T47D (cell line): ENCODE measurements at regions not wholly inside any gene's neighbourhood (a gene's known extent, or its start where the extent isn't known, plus 50 kb on each side); places are given as distances from the start of the nearest gene placed in this dataset.

Experiments used
- DNase-seq, 2 experiments: peaks; one replicate each; pipeline versions ENCODE4 v3.0.0 to v3.0.0-alpha.2; 2011 to 2012; ENCODE audit warnings: low read depth in 1 of 2, low spot score in 1 of 2
- JUND ChIP-seq: IDR thresholded peaks from 2 replicates; pipeline ENCODE4 v1.6.1; 2012; ENCODE audit warnings: low read depth
- in situ Hi-C: cut with HindIII; loops from 2 replicates; pipeline ENCODE4 v1.10.0; 2016; ENCODE audit warnings: low sequenced_read_pairs, low pct_unique_long_range_greater_than_20kb

DNA sequence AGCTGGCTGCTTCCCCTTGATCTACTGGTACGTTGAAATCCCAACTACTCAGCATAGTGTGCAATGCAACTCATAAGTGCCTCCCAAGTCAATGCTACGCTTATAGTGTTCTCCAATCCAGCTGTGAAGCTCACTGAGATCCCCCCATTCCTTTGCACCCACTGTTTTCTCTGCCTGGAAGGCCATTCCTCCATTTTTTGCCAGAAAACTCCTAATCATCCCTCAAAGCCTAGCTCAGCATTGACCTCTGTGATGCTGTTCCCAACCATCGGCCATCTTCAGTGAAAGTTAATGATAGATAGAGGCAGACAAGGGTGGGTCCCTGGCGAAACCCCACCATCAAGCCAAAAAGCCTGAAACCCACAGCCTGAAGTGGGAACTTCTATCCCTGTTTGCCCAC is 211.0 kb downstream of the ENC1 start:
- in situ Hi-C loops, result no loop called here
- TF ChIP-seq JUND, result no peak
- no peak for DNase-seq

DNA sequence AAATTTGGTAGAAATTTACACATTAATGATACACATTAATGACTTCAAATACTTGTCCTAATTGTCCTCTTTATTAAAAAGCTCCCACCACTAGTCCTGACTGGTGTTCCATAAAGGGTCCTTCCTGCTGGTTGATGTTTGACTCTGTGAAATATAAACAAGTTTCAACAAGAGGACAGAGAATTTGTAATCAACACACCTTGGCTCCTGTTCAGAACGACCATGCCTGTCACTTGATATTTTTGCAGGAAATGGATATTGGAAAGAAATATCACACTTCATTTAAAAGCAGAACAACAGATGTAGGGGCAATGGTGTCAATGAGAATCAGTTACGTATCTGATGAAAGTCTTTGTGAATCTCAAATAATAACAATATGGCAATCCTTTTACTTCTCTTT is 211.7 kb downstream of the ENC1 start:
- DNase-seq, result no peak
- TF ChIP-seq JUND, result no peak
- in situ Hi-C loops, result no loop called here

DNA sequence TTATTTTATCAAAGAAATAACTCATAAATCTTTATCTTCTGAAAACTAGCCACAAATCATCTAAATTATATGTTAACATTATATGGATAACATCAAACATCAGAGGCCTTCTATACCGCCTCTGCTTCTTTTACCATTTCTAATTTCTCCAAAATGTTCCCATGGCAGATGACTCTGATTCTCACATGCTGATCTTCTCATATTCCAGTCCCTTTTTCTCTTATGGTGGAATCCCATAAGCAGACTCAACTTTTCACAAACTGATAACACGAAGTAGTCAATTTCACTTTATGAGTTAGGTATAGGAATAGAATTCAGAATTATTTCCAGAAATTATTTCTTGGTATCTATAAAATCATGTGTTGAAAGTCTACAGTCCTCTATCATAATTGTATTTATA is 212.3 kb downstream of the ENC1 start:
- no peak for TF ChIP-seq JUND
- in situ Hi-C loops, result no loop called here
- DNase-seq, result no peak

DNA sequence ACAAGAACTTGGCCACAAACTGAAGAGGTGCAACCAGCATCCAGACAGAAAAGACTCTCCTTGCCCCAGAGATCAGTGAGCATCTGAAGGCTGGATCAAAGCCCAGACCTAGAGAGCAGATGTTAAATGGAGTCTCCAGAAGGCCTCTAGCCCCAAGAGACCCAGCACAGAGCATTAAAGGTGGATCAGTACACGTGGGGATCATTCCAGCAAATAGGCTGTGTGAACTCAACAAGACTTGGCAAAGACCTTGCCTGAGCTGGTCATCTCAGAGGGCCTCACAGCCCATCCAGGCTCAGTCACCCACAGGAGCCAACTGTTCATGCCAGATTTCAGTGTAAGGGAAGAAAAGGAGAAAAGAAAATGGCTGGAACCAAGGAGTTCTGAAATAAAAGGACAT is 214.0 kb downstream of the ENC1 start:
- in situ Hi-C loops, result no loop called here
- DNase-seq, result no peak
- TF ChIP-seq JUND, result no peak

DNA sequence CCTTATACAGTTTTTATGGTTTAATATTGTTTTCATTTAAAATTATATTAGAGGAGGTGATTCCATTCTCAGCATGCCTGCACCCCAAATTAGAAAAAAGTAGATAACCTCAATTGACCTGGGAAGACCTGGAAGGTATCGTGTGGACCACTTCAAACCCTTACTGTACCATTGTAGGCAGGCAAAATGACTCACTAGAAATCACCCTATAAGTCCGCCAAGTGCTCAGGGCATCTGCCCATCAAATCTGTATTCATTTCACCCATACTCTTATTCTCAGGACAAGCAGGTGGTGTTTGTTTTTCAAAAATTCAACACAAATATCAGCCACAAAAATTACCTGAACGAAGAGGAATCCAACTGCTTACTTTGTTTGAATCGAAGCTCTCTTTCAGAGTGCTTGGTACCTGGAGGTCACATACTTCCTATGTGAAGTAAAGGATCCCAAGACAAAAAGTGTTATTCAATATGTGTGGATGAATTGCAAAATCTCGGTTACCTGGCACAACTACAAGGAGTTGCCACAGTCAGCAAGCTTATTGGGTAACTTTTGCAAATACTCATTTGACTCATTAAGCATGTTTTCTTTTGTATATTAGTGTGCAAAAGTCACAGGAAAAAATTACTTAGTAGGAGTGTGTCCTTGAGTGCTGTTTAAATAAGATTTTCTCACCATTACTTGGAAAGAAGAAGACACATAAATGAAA is 216.2 kb downstream of the ENC1 start:
- in situ Hi-C loops, result no loop called here
- TF ChIP-seq JUND, result no peak
- peak in 1 of 2 experiments; percentile 52 for DNase-seq

DNA sequence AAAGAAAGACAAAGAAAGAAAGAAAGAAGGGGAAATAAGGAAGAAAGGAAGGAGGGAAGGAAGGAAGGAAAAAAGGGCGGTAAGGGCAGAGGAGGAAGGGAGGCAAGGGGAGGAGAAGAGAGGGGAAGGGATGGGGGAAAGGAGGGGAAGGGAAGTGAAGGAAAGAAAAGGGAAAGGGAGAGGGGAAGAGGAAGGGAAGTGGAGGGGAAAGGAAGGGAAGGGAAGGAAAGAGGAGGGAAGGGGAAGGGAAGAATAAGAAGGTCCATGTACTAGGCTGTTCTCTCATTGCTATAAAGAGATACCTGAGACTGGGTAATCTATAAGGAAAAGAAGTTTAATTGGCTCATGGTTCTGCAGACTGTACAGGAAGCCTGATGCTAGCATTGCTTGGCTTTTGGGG is 217.1 kb downstream of the ENC1 start:
- no peak for DNase-seq
- in situ Hi-C loops, result no loop called here
- TF ChIP-seq JUND, result no peak

DNA sequence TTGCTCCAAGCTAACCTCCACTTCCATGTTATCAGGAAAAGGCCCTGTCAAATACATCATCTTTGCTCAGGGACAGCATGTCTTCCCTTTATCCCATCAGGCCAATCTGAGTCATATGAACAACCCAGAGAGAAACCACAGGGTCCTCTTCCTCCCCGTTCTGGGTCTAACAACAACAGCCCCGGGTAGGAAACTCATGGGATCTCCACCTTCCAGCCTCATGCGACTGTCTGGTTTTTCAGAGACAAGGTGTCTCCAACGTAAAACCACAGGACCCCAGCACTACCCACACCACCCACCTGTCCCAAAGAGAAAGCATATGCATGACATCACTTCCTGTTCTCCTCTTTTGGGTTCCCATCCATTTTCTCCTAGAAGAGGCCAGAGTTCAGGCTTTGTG is 217.9 kb downstream of the ENC1 start:
- in situ Hi-C loops, result no loop called here
- TF ChIP-seq JUND, result no peak
- DNase-seq, result no peak

DNA sequence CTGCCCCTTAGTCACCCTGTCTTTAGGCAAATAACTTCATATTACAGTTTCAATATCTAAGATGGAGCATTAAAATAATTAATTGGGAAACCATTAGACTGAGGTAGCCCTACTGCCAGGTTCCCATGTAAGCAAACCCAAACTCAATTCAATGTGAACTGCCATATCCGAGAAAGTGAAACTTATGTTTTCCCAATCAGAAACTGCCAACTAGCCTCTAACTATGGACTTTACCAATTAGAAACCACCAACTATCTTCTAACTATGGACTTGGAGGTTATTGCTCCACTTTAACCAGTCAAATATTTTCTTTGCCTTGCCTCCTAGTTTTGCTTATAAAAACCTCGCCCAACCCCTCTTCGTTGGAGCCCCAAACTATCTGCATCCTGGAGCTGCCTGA is 218.5 kb downstream of the ENC1 start:
- TF ChIP-seq JUND, result no peak
- no peak for DNase-seq
- in situ Hi-C loops, result no loop called here

DNA sequence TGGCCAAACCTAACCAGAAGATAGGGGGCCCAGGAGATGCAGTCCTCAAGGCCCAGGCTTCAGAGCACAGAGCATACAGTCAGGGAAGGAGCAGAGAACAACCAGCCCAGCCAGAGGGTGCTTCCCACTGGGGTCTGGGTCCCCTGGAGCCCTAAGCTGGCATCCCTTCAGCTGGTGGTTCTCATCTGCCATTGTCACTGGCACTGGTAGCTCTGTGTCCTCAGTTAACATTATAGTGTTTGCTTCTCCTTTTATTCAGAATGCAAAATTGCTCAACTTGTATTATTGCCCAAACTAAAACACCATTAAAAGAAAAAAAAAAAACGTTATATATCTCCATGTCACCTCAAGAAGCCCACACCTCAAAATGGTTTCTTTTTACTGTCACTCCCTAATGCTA is 219.2 kb downstream of the ENC1 start:
- in situ Hi-C loops, result no loop called here
- DNase-seq, result no peak
- no peak for TF ChIP-seq JUND

DNA sequence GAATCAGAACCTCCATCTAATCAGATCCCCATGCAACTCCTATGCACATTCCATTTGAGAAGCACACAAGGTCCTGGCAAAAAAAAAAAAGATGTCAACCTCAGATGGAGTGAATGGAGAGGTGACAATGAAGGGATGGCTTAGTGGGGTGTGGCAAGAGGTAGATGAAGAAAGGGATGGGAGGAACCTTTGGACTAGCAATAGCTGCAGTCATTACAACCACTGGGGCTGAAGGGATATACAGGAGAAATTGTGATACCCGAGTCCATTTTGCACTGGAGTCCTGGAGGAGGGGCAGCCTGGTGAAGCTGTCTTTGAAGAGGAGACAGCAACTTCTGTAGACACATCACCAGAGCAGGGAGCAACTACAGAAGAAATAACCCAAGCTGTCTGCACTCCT is 219.6 kb downstream of the ENC1 start:
- in situ Hi-C loops, result no loop called here
- no peak for DNase-seq
- TF ChIP-seq JUND, result no peak

DNA sequence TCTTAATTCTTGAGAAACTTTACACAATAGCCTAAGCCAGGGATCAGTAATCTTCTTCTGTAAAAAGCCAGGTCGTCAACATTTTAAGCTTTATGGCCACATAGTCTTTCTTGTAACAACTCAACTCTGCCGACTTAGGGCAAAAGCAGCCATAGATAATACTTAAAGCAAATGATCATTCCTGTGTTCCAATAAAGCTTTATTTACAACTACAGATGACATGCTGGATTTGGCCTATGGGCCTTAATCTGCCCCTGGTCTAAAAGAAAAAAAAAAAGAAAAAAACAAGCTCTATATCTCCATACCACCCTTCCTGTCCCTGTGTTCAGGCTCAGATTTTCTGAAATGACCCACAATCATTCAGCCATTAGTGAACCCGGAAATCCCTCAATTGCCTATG is 220.3 kb downstream of the ENC1 start:
- no peak for TF ChIP-seq JUND
- in situ Hi-C loops, result no loop called here
- no peak for DNase-seq

DNA sequence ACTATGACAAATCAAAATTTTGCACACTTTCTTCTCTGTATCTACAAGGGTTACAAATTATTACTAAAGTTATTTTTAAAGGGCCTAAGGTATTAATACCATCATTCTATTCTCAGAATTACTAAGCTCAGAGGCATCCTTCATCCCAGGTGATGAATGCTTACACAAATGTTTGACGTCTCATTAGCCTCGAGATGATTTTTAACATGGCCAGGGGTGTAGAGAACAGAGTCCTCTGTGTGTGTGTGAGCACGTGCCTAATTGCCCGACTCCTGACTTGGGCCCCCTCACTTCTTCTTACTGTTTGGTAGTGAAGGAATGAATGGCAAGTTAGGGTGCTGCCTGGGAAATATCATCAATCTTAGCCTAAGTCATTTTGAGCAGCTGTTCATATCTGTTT is 221.1 kb downstream of the ENC1 start:
- in situ Hi-C loops, result no loop called here
- no peak for TF ChIP-seq JUND
- no peak for DNase-seq

DNA sequence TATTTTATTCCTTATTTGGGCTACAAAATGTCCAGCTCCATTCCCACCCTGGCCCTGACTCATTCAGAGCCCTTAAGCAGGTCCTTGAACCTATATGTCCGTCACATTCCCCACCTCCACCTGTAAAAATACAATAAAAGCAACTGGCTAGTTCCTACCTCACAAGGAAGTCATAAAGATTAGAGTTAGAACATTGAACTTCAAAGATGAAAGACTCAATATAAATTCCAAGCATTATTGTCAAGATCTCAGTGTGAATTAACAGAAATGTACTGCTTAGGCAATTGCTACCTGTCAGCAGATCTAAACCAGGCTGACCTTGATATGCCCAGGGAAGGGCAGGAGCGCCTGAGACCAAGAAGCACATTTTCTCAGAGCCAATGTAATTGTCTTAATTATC is 221.8 kb downstream of the ENC1 start:
- TF ChIP-seq JUND, result no peak
- DNase-seq, result no peak
- in situ Hi-C loops, result no loop called here

DNA sequence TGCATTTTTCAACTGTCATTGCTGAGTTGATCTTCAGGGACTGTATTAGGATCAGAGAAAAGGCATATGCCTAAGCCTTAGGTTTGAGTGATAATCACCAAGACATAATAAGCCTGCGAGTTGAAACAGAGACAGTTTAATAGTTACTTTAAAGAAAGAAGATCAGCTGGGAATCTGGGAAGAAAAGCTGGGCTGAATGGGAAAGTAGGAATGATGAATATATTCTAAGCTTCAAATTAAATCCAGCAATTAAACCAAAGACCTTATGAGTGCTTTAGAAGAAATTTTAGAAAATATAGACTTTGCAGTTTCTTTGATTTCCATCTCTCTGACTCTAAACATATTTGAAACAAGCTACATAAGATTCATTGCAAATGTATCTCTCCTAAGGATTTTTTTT is 222.3 kb downstream of the ENC1 start:
- no peak for DNase-seq
- in situ Hi-C loops, result no loop called here
- TF ChIP-seq JUND, result no peak
